22Rv1 (cell line): ENCODE measurements at regions not wholly inside any gene's neighbourhood (a gene's known extent, or its start where the extent isn't known, plus 50 kb on each side); places are given as distances from the start of the nearest gene placed in this dataset.

ENCODE experiments used
- H3K27ac ChIP-seq: fragments of 450-650 bp; 2 replicates; pipeline ENCODE4 v1.5.1; 2017
- ZFX ChIP-seq: fragments of 450-650 bp; IDR thresholded peaks from 2 replicates; pipeline ENCODE4 v1.6.1; 2017; ENCODE audit warnings: antibody characterized with exemption, borderline replicate concordance
- TF ChIP-seq, protein P1 (sequence below): fragments of 450-650 bp; IDR thresholded peaks from 2 replicates; pipeline ENCODE4 v1.5.1; 2017; ENCODE audit warnings: mild to moderate bottlenecking

DNA sequence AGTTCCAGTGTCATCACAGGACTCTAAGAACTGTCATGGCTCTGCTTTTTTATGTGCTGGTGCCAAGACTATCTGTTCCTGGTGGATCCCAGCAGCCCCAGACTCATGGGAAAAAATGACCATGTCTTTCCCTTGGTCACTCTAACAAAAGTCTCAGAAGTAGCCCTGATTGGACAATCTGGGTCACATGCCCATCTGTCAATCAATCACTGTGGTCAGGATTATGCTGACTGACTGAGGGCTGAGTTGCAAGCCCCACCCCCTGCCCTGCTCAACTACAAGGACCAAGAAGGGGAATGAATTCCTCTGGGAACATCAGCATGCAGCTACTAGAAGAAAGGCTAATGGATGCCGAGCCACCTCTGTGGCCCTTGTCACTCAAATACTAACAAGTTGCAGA is 91.6 kb downstream of the EDN3 start:
- TF ChIP-seq, protein P1, sequence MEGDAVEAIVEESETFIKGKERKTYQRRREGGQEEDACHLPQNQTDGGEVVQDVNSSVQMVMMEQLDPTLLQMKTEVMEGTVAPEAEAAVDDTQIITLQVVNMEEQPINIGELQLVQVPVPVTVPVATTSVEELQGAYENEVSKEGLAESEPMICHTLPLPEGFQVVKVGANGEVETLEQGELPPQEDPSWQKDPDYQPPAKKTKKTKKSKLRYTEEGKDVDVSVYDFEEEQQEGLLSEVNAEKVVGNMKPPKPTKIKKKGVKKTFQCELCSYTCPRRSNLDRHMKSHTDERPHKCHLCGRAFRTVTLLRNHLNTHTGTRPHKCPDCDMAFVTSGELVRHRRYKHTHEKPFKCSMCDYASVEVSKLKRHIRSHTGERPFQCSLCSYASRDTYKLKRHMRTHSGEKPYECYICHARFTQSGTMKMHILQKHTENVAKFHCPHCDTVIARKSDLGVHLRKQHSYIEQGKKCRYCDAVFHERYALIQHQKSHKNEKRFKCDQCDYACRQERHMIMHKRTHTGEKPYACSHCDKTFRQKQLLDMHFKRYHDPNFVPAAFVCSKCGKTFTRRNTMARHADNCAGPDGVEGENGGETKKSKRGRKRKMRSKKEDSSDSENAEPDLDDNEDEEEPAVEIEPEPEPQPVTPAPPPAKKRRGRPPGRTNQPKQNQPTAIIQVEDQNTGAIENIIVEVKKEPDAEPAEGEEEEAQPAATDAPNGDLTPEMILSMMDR, result no peak
- TF ChIP-seq ZFX, result no peak
- no peak overlapping the region for H3K27ac ChIP-seq

DNA sequence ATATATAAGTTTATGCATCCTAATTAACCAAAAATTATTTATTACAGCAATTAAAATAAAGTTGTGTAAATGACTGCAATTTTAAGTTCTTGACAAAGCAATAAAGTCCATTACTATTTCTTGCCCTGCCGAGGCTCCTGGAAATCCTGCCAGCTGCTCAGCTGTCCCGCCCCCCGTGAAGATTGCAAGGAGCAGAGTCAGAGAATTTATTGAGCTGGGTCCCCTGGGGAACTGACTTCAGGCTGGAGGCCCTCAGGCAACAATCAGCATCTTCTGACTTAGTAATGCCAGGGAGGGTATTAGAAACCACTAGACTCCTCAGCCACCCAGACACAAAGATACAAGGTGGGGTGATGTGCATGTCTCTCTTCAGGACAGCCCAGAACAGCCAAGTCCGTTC is 92.3 kb downstream of the EDN3 start:
- no peak for TF ChIP-seq ZFX
- TF ChIP-seq, protein P1, result no peak
- no peak overlapping the region for H3K27ac ChIP-seq

GRCh38 chr20:59393142-59393541 is 92.7 kb downstream of the EDN3 start:
- H3K27ac ChIP-seq, result no peak overlapping the region
- TF ChIP-seq, protein P1, result no peak
- TF ChIP-seq ZFX, result no peak

DNA sequence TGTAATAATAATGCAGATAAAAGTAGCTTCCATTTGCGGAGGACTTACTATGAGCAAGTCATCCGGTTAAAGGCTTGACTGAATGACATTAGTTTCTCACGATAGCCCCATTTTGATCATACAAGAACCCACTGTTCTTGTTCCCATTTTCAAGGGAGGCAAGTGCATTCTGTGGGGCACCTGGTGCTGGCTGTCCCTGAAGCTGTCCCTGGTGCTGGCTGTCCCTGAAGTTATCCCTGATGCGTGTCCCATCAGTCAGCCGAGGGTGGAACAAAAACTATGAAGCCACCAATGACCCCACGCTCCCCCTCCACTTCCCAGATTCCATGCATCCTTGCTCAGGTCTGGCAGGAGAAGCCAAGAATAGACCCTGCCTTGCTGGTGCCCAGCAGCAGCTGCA is 95.3 kb downstream of the EDN3 start:
- TF ChIP-seq, protein P1, result no peak

DNA sequence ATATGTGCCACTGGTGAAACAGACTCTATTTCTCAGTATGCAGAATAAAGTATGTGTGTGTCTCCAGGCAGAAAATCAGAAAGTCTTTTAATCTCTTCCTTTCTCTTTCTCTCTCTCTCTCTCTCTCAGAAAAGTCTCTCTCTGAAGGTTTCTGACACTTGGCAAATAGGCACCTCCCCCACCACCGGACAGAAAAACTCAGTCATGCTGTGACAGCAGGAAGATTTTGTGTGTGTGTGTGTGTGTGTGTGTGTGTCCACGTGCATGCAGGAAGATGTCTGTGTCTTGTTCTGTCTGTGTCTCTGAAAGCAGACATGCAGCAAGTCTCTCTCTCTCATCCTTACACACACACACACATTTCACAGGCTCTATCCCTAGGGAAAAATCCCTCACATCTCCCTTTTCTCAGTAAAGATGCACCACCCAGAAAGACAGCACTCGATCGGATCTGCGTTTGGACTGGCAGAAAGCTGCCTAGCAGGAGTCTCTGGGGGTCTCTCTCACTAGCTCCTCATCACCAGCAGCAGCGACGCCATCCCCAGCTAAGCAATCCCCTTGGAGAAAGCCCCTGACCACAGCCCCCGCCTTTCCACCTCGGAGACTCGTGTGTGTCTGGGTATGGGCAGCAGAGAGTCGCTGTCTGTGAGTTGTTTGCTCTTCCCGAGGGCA is 98.3 kb downstream of the EDN3 start:
- TF ChIP-seq, protein P1, result no peak
- no peak for TF ChIP-seq ZFX

More for the DNA sequence above, 95.3 kb downstream of the EDN3 start:
- H3K27ac ChIP-seq, result no peak overlapping the region

GRCh38 chr20:59399426-59400099 is 99.2 kb downstream of the EDN3 start:
- H3K27ac ChIP-seq, result no peak overlapping the region
- TF ChIP-seq, protein P1, result no peak
- no peak for TF ChIP-seq ZFX

More for the DNA sequence above, 98.3 kb downstream of the EDN3 start:
- no peak overlapping the region for H3K27ac ChIP-seq

GRCh38 chr20:59400708-59401107 is 100.3 kb downstream of the EDN3 start:
- TF ChIP-seq, protein P1, result no peak
- no peak for TF ChIP-seq ZFX
- H3K27ac ChIP-seq, result no peak overlapping the region
